Body of pancreas (tissue), 4 donors: ENCODE measurements at regions not wholly inside any gene's neighbourhood (a gene's known extent, or its start where the extent isn't known, plus 50 kb on each side); places are given as distances from the start of the nearest gene placed in this dataset.

ENCODE experiments used
- ATAC-seq: fragments of 150-250 bp; one replicate; pipeline ENCODE4 v1.9.1; 2016
- DNase-seq, 4 donors: peaks; one replicate each; pipeline ENCODE4 v3.0.0-alpha.2; 2019
- H3K27ac ChIP-seq, 4 donors: fragments of 200-600 bp; sonication (generic); 1 replicate in 3 of 4; 2 replicates in 1 of 4; pipeline versions ENCODE4 v1.5.1 to v1.6.1; 2016 to 2019; ENCODE audit warnings: mild to moderate bottlenecking in 1 of 4, mixed read lengths in 1 of 4, moderate library complexity in 1 of 4
- H3K27me3 ChIP-seq, 2 donors: fragments of 200-600 bp; sonication (generic); one replicate each; pipeline ENCODE4 v1.6.0; 2016; ENCODE audit warnings: mild to moderate bottlenecking in 1 of 2
- H3K36me3 ChIP-seq, 2 donors: fragments of 200-600 bp; sonication (generic); replicated peaks in 1 of 2; 2 replicates each; pipeline ENCODE4 v1.5.1; 2016; ENCODE audit warnings: low read depth in 2 of 2; ENCODE audit not compliant: insufficient read depth in 1 of 2
- H3K4me1 ChIP-seq: fragments of 200-600 bp; sonication (generic); one replicate; pipeline ENCODE4 v1.6.0; 2016
- H3K4me3 ChIP-seq, 2 donors: fragments of 200-600 bp; sonication (generic); 1 replicate in 1 of 2; 2 replicates in 1 of 2; pipeline ENCODE4 v1.5.1; 2016 to 2019
- H3K9me3 ChIP-seq, 3 donors: fragments of 200-600 bp; sonication (generic); 1 replicate in 2 of 3; 2 replicates in 1 of 3; pipeline ENCODE4 v1.5.1; 2016
- CTCF ChIP-seq, 7 experiments: fragments of 450-650 bp in 4 of 7; fragments of 200-600 bp in 3 of 7; sonication (generic) in 3 of 7; IDR thresholded peaks; one replicate each; pipeline ENCODE4 v1.5.1; 2016 to 2019; ENCODE audit warnings: antibody characterized with exemption in 7 of 7
- POLR2A ChIP-seq, 3 donors: fragments of 450-650 bp; IDR thresholded peaks; one replicate each; pipeline ENCODE4 v1.6.1; 2016; ENCODE audit warnings: antibody characterized with exemption in 3 of 3, mild to moderate bottlenecking in 2 of 3
- whole genome bisulfite sequencing, 2 donors: methylation state at CpG; one replicate each; pipeline ENCODE4 v1.1.5; 2017; 5-methylcytosine and 5-hydroxymethylcytosine counted together
- intact Hi-C: fragments of 100-400 bp; cut with DNase I; formaldehyde crosslinking; loops from one replicate; pipeline ENCODE4 v1.15.1; 2023

- H3K27me3 ChIP-seq = no peaks in the 10 kb centered on the region
- WGBS, 2 donors = 75 to 78% methylated on average over 5 of the region's 5 CpGs
- DNase-seq = no peak
- H3K4me1 ChIP-seq = no peaks in the 10 kb centered on the region
- H3K4me3 ChIP-seq = no peak overlapping the region
- no peaks in the 10 kb centered on the region for H3K36me3 ChIP-seq
- TF ChIP-seq POLR2A (IDR thresholded peaks at IDR 0.05) (no peak), CTCF (IDR thresholded peaks at IDR 0.05) (no peak)
- no peak for ATAC-seq
- intact Hi-C loops = no loop called here
- H3K27ac ChIP-seq = no peak overlapping the region
- H3K9me3 ChIP-seq = no peaks in the 10 kb centered on the region
Measured at GRCh38 chr1:115425442-115425841, 87.4 kb upstream of the NGF start.

GRCh38 chr1:115423776-115424175 lies 85.7 kb upstream of the NGF start:
- Histone ChIP-seq H3K4me1 (no peaks in the 10 kb centered on the region), H3K4me3 (no peak overlapping the region), H3K36me3 (no peaks in the 10 kb centered on the region), H3K9me3 (no peaks in the 10 kb centered on the region), H3K27ac (no peak overlapping the region), H3K27me3 (no peaks in the 10 kb centered on the region)
- ATAC-seq = no peak
- 50 to 61% methylated on average over 5 of the region's 5 CpGs for WGBS, 2 donors
- DNase-seq = no peak
- no peak for TF ChIP-seq CTCF (IDR thresholded peaks at IDR 0.05)
- no peak for TF ChIP-seq POLR2A (IDR thresholded peaks at IDR 0.05)
- intact Hi-C loops = no loop called here

- TF ChIP-seq CTCF (IDR thresholded peaks at IDR 0.05) (no peak), POLR2A (IDR thresholded peaks at IDR 0.05) (no peak)
- H3K36me3 ChIP-seq = no peaks in the 10 kb centered on the region
- no peaks in the 10 kb centered on the region for H3K4me1 ChIP-seq
- WGBS, 2 donors = 50 to 73% methylated on average over 2 to 3 of the region's 3 CpGs
- DNase-seq (no peak), ATAC-seq (no peak)
- no peaks in the 10 kb centered on the region for H3K27me3 ChIP-seq
- H3K27ac ChIP-seq = no peak overlapping the region
- no peak overlapping the region for H3K4me3 ChIP-seq
- H3K9me3 ChIP-seq = no peaks in the 10 kb centered on the region
- intact Hi-C loops = no loop called here
Measured at GRCh38 chr1:115419571-115419970, 81.5 kb upstream of the NGF start.

GRCh38 chr1:115413621-115414020 lies 75.6 kb upstream of the NGF start:
- H3K27ac ChIP-seq = no peak overlapping the region
- intact Hi-C loops = no loop called here
- ATAC-seq (no peak), DNase-seq (no peak)
- no peaks in the 10 kb centered on the region for H3K4me1 ChIP-seq
- TF ChIP-seq POLR2A (IDR thresholded peaks at IDR 0.05) (no peak), CTCF (IDR thresholded peaks at IDR 0.05) (no peak)
- no peaks in the 10 kb centered on the region for H3K36me3 ChIP-seq
- WGBS, 2 donors = 69 to 70% methylated on average over 3 of the region's 3 CpGs
- H3K4me3 ChIP-seq = no peak overlapping the region
- no peaks in the 10 kb centered on the region for H3K9me3 ChIP-seq
- no peaks in the 10 kb centered on the region for H3K27me3 ChIP-seq

GRCh38 chr1:115413208-115413607 lies 75.2 kb upstream of the NGF start:
- WGBS, 2 donors = 70 to 79% methylated on average over 3 of the region's 3 CpGs

More at GRCh38 chr1:115413208-115413607, 75.2 kb upstream of the NGF start:
- H3K36me3 ChIP-seq = no peaks in the 10 kb centered on the region
- DNase-seq = no peak
- no peak for ATAC-seq
- TF ChIP-seq CTCF (IDR thresholded peaks at IDR 0.05) (no peak), POLR2A (IDR thresholded peaks at IDR 0.05) (no peak)
- intact Hi-C loops = no loop called here
- no peaks in the 10 kb centered on the region for H3K9me3 ChIP-seq
- no peaks in the 10 kb centered on the region for H3K4me1 ChIP-seq
- H3K27ac ChIP-seq = no peak overlapping the region
- H3K27me3 ChIP-seq = no peaks in the 10 kb centered on the region
- H3K4me3 ChIP-seq = no peak overlapping the region
